HG03064 (cell line): ENCODE measurements at regions not wholly inside any gene's neighbourhood (a gene's known extent, or its start where the extent isn't known, plus 50 kb on each side); places are given as distances from the start of the nearest gene placed in this dataset.

Experiments used
- ATAC-seq: cut with Tn5 transposase; IDR thresholded peaks from one replicate; pipeline ENCODE4 v1.9.1; 2021; ENCODE audit warnings: low read depth; ENCODE audit not compliant: unreplicated experiment

- ATAC-seq: no peak
Observed at GRCh38 chr6:135789375-135790050, 62.0 kb upstream of the PDE7B start.

GRCh38 chr6:135791441-135791840 is 60.1 kb upstream of the PDE7B start:
- no peak for ATAC-seq

- no peak for ATAC-seq
Observed at GRCh38 chr6:135796643-135797305, 54.7 kb upstream of the PDE7B start.

GRCh38 chr6:135797361-135797760 is 54.1 kb upstream of the PDE7B start:
- no peak for ATAC-seq

GRCh38 chr6:135798751-135799515 is 52.6 kb upstream of the PDE7B start:
- no peak for ATAC-seq
